ENCODE measurements at regions not wholly inside any gene's neighbourhood (a gene's known extent, or its start where the extent isn't known, plus 50 kb on each side); places are given as distances from the start of the nearest gene placed in this dataset.
A peak's percentile ranks its signal among the peaks of the same experiment; 100 is the strongest.
"Not testable (repeated sequence)": the region's sequence is repeated elsewhere in the genome, so short reads cannot be mapped to it uniquely, and the experiment has no call there.

DNA sequence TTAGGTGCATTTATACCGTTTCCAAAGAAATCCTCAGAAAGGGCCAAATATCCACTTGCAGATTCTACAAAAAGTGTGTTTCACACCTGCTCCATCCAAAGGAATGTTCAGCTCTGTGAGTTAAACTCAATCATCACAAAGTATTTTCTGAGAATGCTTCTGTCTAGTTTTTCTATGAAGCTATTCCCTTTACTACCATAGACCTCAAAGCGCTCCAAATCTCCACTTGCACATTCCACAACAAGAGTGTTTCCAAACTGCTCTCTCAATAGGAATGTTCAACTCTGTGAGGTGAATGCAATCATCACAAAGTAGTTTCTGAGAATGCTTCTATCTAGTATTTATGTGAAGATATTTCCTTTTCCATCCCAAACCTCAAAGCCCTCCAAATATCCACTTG lies 412.7 kb upstream of the WSB1 start:
- not testable (repeated sequence) for DNase-seq (ENCODE audit: low read depth in 1 of 2, low spot score in 1 of 2)

- not testable (repeated sequence) for DNase-seq (ENCODE audit: low read depth in 1 of 2, low spot score in 1 of 2)
Observed at GRCh38 chr17:26882097-26882761, 411.7 kb upstream of the WSB1 start.

- not testable (repeated sequence) for DNase-seq (ENCODE audit: low read depth in 1 of 2, low spot score in 1 of 2)
Observed at GRCh38 chr17:26883878-26884740, 409.8 kb upstream of the WSB1 start.

DNA sequence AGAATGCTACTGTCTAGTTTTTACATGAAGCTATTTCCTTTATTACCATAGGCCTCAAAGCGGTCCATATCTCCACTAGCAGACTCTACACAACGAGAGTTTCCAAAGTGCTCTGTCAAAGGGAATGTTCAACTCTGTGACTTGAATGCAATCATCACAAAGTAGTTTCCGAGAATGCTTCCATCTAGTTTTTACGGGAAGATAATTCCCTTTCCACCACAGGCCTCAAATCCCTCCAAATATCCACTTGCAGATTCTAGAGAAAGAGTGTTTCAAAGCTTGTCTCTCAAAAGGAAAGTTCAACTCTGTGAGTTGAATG lies 409.2 kb upstream of the WSB1 start:
- not testable (repeated sequence) for DNase-seq (ENCODE audit: low read depth in 1 of 2, low spot score in 1 of 2)

GRCh38 chr17:26885244-26885970 lies 408.5 kb upstream of the WSB1 start:
- peak in 1 of 2 donors; percentile 8 for DNase-seq (ENCODE audit: low read depth in 1 of 2, low spot score in 1 of 2)
